GM19452 (cell line): ENCODE measurements at regions not wholly inside any gene's neighbourhood (a gene's known extent, or its start where the extent isn't known, plus 50 kb on each side); places are given as distances from the start of the nearest gene placed in this dataset.

Experiments
- ATAC-seq: cut with Tn5 transposase; IDR thresholded peaks from one replicate; pipeline ENCODE4 v1.9.1; 2021; ENCODE audit not compliant: unreplicated experiment

DNA sequence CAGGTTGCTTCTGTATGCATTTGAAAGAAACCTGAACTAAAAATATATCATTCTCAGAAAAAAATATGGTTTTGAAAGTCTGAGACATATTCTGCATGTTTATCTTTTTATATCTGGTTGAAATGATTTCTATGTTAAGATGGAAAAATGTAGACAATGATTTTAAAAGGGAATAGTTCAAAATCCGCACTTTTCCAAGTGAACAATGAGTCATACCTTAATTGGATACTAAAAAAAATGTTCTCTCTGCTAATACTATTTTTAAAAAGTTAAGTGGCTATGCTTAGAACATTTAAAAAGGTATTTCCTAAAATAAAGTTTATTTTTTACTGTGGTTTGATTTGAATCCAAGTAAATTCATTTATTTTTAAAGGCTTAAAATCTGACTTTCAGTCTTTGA lies 801.4 kb downstream of the SLITRK6 start:
- ATAC-seq = no peak

DNA sequence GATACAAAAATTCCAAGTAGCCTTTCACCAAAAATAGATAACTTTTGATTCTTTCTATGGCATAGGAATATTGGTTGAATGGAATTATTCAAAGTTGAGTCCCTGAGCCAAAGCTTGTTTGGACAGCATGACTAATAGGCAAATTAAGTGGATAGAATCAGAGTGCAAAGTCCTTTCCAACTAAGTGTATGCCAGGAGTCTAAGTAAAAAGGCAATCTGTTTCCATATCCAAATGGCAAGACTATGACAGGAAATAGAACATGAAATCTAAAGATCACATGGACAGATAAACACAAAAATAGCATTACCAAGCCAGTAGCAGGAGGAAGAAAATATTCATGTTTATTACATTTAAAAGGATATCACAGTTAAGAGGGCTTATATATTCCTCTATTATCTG lies 804.6 kb downstream of the SLITRK6 start:
- ATAC-seq = no peak

DNA sequence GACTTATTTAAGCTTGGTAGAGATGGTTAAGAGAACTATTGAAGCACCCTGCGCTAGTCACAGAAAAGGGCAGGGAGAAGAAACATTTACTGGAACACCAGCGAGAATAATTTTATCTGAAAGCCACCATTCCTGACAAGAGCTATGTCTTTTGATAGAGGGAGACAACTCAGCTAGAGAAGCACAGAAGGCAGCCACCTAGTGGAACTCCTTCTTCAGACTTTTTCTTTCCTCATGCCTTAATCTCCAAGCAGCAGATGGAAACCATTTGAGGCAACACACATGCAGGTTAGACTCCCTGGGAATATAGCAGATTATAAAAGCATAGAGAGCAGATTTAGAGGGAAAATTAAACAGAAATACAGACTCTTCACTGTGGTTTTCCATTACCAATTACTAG lies 813.4 kb downstream of the SLITRK6 start:
- no peak for ATAC-seq

DNA sequence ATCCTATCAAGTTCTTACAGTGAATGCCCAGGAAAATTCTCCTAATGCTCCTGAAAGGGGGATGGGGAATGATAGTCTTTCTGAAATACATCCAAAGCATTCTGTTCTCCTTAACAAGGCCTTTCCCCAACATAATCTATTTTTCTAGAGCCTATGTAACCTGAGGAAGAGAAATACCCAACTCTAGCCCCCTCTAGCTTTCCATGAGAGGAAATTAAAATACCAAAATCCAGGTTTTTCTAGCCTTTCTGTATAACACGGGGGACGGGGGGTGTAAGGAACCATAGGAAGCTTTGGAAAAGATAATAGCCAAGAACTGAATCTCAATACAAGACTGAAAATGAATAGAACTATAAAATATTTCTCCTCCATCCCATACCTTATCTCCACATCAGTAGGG lies 815.9 kb downstream of the SLITRK6 start:
- no peak for ATAC-seq

DNA sequence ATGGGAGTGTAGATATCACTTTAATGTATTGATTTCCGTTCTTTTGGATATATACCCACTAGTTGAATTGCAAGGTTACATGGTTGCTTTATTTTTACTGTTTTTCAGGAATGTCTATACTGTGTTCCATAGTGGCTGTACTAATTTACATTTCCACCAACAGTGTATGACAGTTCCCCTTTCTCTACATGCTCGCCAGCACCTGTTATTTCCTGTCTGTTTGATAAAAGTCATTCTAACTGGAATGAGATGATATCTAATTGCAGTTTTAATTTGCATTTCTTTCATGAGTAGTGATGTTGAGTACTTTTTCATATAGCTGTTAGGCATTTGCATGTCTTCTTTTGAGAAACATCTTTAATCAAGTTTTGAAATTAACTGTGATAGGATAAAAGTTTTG lies 818.6 kb downstream of the SLITRK6 start:
- ATAC-seq = no peak

DNA sequence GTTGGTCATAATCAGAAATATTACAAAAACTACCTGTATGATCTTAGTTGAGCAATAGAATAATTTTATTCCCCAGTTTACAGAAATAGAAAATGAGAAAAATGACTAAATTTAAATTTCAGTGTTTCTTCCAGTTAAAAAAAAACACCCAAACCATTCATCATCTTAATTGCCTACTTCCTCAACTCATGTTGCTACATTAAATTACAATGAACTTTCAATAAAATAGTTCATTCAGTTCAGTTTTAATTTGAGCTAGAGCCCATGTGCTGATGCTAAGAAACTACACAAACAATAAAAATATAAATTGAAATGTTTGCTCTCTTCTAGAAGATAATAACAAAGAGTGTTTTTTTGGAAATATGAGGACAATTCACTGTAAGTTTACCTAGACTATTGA lies 820.4 kb downstream of the SLITRK6 start:
- ATAC-seq = no peak

DNA sequence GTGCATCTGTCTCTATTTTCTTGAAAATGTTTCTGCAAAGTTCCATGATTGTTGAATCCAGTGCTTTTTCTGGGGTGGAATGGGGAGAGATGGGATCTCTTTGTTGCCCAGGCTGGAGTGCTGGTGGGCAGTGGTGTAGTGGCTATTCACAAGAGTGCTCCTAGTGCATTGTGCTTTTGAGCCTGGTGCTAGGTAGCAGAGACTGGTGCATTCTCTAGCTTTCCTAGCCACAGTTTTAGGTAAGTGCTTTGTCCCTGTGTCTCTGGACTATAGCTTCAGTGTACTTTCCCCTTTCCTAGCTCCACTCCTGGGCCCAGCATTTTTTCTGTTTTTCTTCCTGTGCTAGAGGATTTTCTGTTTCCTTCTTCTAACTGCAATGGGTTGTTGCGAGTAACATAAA lies 825.6 kb downstream of the SLITRK6 start:
- ATAC-seq = no peak

DNA sequence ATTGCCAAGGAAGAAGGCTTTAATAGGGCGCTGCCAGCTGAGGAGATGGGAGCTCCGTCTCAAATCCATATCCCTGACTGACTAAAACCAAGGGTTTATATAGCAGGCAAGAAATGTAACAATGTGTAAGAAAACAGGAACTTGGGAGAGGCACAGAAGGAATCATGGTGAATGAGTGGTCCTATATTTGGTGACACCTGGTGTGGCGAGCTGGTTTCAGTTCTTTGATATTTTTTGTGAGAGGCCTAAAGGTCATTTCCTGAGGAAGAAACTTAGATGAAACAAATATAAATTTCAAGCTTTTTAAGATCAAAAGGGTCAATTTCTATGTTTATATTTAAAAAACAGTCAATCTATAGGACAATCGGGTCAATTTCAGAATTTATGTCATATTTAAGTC lies 826.3 kb downstream of the SLITRK6 start:
- ATAC-seq = no peak

DNA sequence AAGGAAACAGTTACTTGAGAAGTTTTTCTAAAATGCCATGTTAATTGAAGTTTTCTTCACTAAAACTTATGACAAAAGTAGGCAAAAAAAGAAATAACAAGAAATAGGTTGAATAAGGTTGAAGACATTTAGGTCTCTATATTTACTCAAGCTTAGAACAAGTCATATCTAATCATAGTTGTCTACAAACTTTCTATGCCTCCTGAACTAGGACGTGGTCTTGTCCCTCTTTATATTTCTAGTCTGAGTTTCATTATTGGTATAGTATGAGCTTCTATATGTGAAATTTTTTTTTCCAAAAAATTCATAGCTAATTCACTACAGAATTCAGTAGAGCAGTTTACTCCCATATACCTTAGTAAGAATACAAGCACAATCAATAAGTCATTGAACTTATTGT lies 836.4 kb downstream of the SLITRK6 start:
- ATAC-seq = no peak

DNA sequence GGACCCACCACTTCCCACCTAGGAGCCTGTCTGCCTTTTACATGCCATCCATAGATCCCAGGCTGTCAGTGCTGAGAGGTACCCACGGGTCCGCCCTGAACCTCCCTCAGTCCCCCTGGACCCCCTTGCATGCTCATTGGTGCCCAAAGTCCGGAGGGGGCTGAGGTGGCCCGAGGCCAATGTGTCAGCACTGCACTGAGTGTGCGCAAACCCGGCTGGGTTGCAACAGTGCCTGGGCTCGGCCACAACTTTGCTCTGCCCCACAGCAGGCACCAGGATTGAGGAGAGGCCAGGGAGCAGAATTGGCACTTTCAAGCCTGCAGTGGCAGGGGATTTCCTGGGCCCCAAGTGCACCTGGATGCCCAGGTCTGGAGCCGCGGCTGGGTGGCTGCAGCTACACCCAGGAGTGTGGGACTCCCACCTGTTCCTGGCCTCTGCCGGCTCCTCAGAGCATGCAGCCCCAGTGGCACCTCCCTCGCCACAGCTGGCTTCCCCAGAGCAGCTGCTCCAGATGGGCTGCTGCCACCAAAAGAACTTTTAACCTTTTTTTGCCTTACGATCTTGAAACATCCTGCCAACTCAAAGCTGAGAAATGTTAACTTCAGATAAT lies 837.0 kb downstream of the SLITRK6 start:
- no peak for ATAC-seq

DNA sequence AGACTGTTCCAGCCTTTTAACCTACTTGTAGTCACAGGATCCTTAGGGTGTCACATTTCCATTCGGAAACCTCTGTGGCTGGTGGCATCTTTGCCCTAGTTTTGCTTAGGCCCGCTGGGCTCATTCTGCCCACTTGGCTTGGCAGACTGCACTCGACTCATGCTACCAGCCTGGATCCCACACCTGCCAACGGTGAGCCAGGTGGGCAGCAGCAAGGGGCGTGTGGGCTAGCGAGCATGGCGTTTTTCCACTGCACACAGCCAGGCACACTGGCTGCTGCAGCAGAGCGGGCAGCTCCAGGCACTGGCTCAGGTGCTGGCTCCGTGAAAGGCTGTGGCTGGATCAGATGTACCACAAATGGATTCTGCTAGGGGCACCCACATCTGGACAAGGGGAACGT lies 838.2 kb downstream of the SLITRK6 start:
- no peak for ATAC-seq

DNA sequence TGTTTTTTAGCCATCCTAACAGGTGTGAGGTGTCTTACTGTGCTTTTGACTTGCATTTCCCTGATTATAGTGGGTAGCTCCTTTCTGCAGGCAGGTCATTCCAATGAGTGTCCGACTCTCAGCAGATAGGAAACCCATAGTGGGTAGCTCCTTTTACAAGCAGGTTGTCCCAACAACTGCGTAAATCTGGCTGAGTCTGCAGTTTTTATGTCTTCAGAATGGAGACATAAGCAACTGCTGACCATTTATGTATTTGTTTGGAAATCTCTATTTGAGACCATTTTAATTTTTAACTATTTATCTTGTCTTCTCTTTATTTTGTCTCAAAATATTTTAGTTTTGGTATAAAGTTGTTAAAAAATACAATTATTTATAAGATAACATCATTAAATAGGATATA lies 839.4 kb downstream of the SLITRK6 start:
- no peak for ATAC-seq

DNA sequence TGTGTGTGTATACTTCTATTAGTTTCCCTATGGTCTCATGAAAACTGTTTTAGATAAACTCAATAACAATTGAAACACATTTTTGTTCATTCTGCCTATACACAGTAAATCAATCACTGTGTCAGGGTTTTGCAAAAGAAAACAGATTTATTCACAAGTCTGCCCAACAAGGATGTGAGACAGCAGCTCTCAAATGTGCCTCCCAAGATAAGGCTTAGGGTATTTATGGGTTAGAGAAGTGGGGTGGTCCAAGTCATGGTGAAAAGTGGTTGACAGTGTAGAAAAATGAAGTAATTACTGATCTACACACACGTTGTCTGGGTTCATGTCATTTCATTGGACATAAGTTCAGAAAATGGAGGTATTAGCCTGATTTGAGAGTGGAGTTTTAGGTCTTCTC lies 844.6 kb downstream of the SLITRK6 start:
- no peak for ATAC-seq

DNA sequence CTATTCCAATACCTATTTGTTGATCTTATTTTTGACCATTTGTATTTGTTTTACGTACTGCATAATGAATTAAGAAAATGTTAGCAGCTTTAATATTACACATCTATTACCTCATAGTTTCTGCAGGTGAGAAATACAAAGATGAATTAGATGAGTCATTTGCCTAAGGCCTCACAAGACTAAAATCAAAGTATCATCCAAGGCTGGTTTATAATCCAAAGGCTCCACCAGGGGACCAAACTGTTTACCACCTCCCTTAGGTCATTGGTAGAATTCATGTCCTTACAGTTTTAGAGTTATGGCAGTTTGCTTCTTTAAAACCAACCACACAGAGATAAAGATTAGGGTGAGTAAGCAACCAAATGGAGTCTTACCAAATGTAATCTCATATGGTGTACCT lies 848.1 kb downstream of the SLITRK6 start:
- ATAC-seq = no peak

DNA sequence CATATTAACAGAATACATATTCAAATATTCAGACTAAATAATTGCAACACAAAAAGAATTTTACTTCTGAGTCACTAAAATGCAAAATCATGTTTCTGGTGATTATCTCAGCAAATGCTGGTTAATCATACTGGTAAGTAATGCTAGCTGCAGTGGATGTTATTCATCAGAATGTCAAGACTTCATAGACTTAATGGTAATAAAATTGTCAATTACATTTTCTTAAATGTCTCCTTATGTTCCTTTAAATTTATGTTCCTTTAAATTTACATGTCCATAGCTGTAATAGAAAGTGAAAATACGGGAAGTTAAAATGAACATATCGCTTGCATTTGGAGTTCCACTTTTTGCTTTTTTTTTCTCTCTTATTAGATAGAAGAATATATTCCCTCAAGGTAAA lies 853.0 kb downstream of the SLITRK6 start:
- no peak for ATAC-seq

DNA sequence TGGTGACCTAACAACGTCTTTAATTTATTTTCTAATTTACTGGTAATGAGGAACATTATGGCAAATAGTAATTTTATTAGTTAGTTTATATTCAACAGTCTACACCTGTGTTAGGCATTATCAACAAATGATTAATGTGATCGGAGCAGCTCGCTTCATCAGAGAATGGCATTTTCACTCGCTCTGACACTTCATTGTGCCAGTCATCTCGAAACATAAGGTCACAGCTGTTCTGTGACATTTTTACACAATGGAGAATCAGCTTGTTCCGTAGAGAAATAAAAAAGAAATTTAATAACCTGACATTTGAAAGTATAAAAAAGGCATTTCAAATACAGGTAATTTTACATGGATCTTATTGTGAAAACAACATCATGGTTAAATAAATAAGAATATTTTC lies 858.4 kb downstream of the SLITRK6 start:
- ATAC-seq = no peak

DNA sequence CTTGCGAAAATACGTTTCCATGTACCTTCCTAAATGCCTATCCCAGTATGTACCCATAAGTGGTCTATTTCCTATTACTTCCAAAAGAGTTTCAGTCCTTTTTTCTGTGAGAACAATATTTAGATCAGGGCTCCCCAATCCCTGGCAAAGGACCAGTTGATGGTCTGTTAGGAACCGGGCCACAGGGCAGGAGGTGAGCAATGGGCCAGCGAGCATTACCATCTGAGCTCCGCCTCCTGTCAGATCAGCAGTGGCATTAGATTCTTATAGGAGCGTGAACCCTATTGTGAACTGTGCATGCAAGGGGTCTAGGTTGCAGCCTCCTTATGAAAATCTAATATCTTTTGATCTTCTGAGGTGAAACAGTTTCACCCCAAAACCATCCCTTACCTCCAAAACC lies 859.1 kb downstream of the SLITRK6 start:
- ATAC-seq = no peak

DNA sequence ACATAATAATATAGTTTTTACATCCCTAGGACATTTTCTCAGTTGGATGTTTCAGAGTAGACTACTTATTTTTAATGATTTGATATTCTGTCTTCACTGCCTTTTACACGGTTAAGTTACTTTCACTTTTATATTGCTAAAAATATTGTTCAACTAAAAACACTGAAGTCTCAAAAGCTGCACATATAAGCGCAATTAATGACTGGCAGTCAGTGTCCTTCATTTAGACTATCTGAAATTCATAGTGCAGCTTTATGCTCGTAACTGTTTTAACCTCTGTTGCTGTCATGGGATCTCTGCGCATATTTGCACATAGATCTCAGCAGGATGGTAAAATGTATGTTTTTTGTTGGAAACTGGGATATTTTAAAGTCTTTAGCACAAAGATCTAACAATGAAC lies 864.3 kb downstream of the SLITRK6 start:
- ATAC-seq = no peak

DNA sequence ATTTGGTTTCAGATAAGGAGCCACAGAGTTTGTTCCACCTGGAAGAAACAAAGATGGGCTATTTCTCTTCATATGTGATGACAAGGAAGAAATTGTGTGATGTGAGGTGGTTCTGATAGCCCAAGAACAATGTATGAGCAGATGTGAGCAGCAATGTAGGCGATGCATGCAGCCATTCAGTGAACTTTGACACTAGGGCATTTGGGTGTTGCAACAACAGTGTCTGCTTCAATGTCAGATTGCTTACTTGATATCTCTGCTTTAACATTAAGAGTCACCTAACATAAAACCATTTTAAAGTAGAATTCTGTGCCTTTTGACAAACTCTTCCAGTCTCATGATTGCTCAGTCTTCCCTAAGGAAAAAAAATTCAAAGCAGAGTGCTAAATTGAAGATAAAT lies 865.4 kb downstream of the SLITRK6 start:
- no peak for ATAC-seq

DNA sequence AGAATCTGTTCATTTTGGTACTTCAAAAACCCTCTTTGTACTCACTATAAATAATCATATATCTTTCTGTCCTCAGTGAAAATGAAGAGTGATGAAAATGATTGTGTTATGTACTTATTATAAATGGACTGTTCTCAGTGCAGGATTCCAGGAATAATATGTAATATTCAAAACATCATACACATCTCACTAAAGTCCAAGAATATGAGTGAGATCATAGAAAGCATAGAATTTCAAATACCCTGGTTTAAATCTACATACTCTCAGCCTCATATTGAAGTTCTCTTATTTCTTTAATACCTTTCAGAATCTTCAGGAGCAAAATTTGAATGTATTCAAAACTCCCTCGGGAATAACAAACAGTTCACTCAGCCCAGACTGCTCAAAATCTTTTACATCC lies 868.0 kb downstream of the SLITRK6 start:
- no peak for ATAC-seq

DNA sequence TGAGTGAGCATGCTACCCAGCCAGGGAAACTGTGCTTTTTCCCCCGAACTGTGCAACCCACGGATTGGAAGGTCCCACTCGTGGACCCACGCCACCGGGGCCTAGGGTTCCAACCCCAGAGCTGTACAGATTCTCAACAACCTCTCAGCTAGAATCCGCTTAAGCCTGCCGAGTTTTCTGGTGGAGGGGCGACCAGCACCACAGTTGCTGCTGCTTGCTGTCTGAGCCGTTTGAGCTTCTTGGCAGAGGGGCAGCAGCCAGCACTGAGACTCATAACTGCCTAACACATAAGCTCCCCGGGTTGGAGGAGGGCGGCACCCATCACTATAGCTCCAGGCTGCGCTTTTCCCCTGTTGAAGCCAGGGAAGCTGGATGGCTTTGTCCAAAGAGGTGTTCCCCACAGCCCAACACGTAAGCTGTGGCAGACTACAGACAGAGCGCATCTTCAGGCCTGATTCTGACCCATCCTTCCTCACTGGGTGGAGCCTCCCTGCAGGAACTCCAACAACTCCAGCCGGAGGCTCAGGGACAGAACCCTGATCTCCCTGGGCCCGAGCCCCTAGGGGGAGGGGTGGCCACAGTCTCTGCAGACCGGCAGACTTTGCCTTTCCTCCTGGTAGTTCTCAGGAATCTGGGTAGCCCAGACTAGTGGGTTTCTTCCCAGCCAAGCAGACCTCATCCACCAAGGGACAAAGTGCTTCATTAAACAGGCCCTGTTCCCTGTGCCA lies 871.6 kb downstream of the SLITRK6 start:
- no peak for ATAC-seq

DNA sequence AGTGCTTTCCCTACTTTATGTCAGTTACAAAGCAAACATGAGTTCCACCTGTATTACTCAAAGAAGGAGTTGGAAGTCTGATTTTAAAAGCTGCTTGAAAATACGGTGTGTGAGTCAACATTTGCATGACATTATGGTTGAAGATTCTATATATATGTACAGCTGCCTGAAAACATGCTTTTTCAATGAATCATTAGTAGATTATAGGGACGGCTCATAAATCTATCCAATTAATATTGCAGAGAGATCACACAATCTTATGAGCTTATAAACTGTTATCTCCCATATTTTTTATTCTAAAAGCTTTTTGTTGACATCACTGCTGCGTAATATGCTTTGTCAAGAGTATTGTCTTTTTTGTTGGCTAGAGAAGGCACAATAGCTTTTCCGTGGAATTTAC lies 873.8 kb downstream of the SLITRK6 start:
- ATAC-seq = no peak

DNA sequence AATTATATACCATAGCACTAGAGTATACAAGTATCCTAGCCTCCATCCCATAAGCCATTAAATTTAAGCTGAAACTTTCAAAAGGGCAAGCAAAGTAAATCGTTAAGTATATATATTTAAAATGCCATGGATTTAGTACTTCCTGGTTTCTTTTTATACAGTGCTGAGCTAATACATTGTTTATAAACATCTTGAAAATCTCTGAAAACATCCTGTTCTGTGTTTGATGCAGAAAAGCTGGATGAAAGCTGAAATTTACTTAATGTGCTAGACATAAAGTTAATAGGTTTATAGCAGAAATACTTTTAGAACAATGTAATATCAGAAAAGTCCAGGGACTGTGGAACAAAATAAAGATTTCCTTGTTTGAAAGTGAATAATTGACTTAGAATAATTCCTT lies 875.4 kb downstream of the SLITRK6 start:
- ATAC-seq = no peak
